Natural killer cell (primary cell): ENCODE measurements at regions not wholly inside any gene's neighbourhood (a gene's known extent, or its start where the extent isn't known, plus 50 kb on each side); places are given as distances from the start of the nearest gene placed in this dataset.

Experiments used
- ATAC-seq, 3 donors: fragments of 150-1000 bp in 2 of 3; fragments of 200-7000 bp in 1 of 3; cut with Tn5 transposase; 1 replicate in 1 of 3; 2 replicates in 2 of 3; pipeline ENCODE4 v1.10.0; 2021; ENCODE audit warnings: mild to moderate bottlenecking in 2 of 3, moderate library complexity in 2 of 3
- DNase-seq, 2 donors: peaks; one replicate each; pipeline versions ENCODE4 v3.0.0 to v3.0.0-alpha.2; 2013 to 2021; ENCODE audit warnings: mixed read lengths in 1 of 2
- H3K27ac ChIP-seq: one replicate; pipeline ENCODE4 v1.5.1; 2013; ENCODE audit warnings: mild to moderate bottlenecking, low read length
- H3K27me3 ChIP-seq: one replicate; pipeline ENCODE4 v1.6.1; 2013; ENCODE audit warnings: low read length; ENCODE audit not compliant: control insufficient read depth, insufficient read depth
- H3K36me3 ChIP-seq: one replicate; pipeline ENCODE4 v1.6.1; 2013; ENCODE audit warnings: low read length; ENCODE audit not compliant: control insufficient read depth, insufficient read depth
- H3K4me1 ChIP-seq: one replicate; pipeline ENCODE4 v1.6.1; 2013; ENCODE audit warnings: low read length; ENCODE audit not compliant: control insufficient read depth, insufficient read depth
- H3K4me3 ChIP-seq: one replicate; pipeline ENCODE4 v1.5.1; 2013; ENCODE audit warnings: low read length
- H3K9me3 ChIP-seq: one replicate; pipeline ENCODE4 v1.6.1; 2013; ENCODE audit warnings: low read length; ENCODE audit not compliant: control insufficient read depth, insufficient read depth
- H3K27ac Mint-ChIP-seq, 2 donors: one replicate each; pipeline ENCODE4 v1.8.0; 2022; ENCODE audit warnings: mild to moderate bottlenecking in 2 of 2, mixed read lengths in 2 of 2, moderate library complexity in 1 of 2
- H3K27me3 Mint-ChIP-seq, 2 donors: one replicate each; pipeline ENCODE4 v1.8.0; 2022; ENCODE audit warnings: low read depth in 2 of 2, mixed read lengths in 2 of 2
- H3K36me3 Mint-ChIP-seq: one replicate; pipeline ENCODE4 v1.8.0; 2022; ENCODE audit warnings: mixed read lengths
- H3K4me1 Mint-ChIP-seq, 2 donors: one replicate each; pipeline ENCODE4 v1.8.0; 2022; ENCODE audit warnings: mixed read lengths in 2 of 2
- H3K4me3 Mint-ChIP-seq: one replicate; pipeline ENCODE4 v1.8.0; 2022; ENCODE audit warnings: mild to moderate bottlenecking, moderate library complexity, mixed read lengths
- H3K9me3 Mint-ChIP-seq, 2 donors: one replicate each; pipeline ENCODE4 v1.8.0; 2022; ENCODE audit warnings: mixed read lengths in 2 of 2
- WGBS: methylation state at CpG from one replicate; pipeline ENCODE4 v1.1.7; 2013; ENCODE audit warnings: missing lambda C conversion rate; ENCODE audit not compliant: insufficient coverage; 5-methylcytosine and 5-hydroxymethylcytosine counted together
- intact Hi-C: fragments of 100-400 bp; cut with micrococcal nuclease; formaldehyde crosslinking; loops from one replicate; pipeline ENCODE4 v1.14.2; 2022
- TF ChIP-seq, protein P1 (sequence below): fragments of 200-600 bp; IDR thresholded peaks from one replicate; pipeline ENCODE4 v1.8.0; 2022; ENCODE audit warnings: antibody characterized with exemption

DNA sequence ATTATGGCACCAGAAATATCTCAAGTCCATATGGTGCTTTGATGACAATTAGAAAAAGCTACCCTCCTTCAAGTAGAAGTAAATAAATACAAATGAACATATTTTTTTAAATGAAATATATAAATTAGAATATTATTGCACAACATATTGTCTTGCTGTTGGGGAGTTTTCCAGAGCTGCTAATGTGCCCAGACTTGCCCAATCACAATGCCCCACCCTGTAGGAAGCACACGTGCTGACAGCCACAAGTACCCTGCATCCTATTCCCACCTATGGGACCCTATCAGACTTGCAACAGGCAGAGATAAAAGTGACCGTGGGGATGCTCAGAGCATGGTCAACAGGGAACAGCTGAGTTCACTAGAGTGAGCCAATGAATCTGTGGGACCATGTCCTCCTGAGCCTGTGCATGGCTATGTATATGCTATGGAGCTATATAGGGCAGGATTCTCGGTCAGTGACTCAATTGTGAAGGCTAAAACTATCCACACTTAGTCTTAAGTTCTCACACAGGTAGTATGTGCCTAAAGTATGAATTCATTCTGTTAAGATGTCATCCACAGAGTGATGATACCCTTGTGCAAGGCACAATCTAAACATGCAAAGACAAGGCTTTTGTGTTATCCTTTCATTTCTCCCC lies 336.0 kb downstream of the HGF start:
- no peaks in the 10 kb centered on the region for H3K36me3 ChIP-seq
- WGBS: 83% methylated on average over 3 of the region's 3 CpGs
- Mint-ChIP-seq H3K4me3 (no peak overlapping the region), H3K9me3 (peaks cover 17 to 36% of the 10 kb centered on the region in 2 donors), H3K4me1 (no peaks in the 10 kb centered on the region), H3K27ac (no peak overlapping the region), H3K27me3 (no peaks in the 10 kb centered on the region), H3K36me3 (no peaks in the 10 kb centered on the region)
- H3K27me3 ChIP-seq: no peaks in the 10 kb centered on the region
- no peak overlapping the region for H3K4me3 ChIP-seq
- no peaks in the 10 kb centered on the region for H3K9me3 ChIP-seq
- no peak overlapping the region for H3K27ac ChIP-seq
- H3K4me1 ChIP-seq: no peaks in the 10 kb centered on the region
- DNase-seq (no peak), ATAC-seq (no peak)
- intact Hi-C loops: no loop called here
- TF ChIP-seq, protein P1, sequence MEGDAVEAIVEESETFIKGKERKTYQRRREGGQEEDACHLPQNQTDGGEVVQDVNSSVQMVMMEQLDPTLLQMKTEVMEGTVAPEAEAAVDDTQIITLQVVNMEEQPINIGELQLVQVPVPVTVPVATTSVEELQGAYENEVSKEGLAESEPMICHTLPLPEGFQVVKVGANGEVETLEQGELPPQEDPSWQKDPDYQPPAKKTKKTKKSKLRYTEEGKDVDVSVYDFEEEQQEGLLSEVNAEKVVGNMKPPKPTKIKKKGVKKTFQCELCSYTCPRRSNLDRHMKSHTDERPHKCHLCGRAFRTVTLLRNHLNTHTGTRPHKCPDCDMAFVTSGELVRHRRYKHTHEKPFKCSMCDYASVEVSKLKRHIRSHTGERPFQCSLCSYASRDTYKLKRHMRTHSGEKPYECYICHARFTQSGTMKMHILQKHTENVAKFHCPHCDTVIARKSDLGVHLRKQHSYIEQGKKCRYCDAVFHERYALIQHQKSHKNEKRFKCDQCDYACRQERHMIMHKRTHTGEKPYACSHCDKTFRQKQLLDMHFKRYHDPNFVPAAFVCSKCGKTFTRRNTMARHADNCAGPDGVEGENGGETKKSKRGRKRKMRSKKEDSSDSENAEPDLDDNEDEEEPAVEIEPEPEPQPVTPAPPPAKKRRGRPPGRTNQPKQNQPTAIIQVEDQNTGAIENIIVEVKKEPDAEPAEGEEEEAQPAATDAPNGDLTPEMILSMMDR: no peak

DNA sequence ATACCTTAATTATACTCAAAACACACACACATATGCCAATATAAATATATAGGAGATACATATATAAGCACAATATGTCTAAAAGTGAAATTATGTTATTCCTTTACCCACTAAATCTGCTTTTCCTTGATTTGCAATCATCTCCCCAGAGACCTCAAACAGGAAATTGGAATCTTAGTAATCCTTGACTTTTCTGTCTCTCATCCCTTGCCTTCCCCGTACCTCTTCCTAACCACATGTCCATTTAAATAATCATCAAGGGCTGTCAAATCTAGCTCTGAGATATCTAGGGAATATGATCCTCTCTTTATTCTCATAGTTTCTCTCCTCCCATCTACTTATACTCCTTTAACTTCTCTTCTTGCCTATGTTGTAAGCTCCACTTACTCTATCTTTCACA lies 336.6 kb downstream of the HGF start:
- H3K4me3 ChIP-seq: no peak overlapping the region
- H3K27ac Mint-ChIP-seq: no peak overlapping the region
- WGBS: 92% methylated on average over 1 of the region's 1 CpG
- no peak overlapping the region for H3K27ac ChIP-seq
- ATAC-seq (no peak), DNase-seq (no peak)
- no peaks in the 10 kb centered on the region for H3K27me3 ChIP-seq
- no peaks in the 10 kb centered on the region for H3K4me1 ChIP-seq
- intact Hi-C loops: no loop called here
- H3K27me3 Mint-ChIP-seq: no peaks in the 10 kb centered on the region
- H3K4me3 Mint-ChIP-seq: no peak overlapping the region
- no peaks in the 10 kb centered on the region for H3K9me3 ChIP-seq
- H3K36me3 Mint-ChIP-seq: no peaks in the 10 kb centered on the region
- no peaks in the 10 kb centered on the region for H3K4me1 Mint-ChIP-seq
- no peaks in the 10 kb centered on the region for H3K36me3 ChIP-seq
- TF ChIP-seq, protein P1: no peak
- peaks cover 16 to 36% of the 10 kb centered on the region in 2 donors for H3K9me3 Mint-ChIP-seq

DNA sequence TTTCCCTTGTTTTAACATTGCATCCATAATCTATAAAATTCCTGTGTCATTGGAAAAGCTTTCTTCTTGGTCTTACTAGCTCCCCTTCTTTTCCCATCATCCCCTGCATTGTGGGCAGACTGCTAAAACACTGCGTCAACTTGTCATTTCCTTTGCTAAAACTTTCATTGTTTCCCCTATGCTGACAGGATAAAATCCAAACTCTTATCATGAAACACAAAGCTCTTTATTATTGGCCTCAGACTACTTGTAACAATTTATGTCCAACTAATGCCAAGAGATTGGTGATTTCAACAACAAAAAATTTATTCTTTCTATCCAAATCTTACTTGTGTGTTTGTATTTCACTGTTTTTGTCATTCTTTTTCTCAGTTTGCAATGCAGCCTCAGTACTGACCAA lies 339.1 kb downstream of the HGF start:
- H3K4me1 Mint-ChIP-seq: no peaks in the 10 kb centered on the region
- WGBS: 64% methylated on average over 1 of the region's 1 CpG

More for the DNA sequence above, 339.1 kb downstream of the HGF start:
- Mint-ChIP-seq H3K4me3 (no peak overlapping the region), H3K27ac (no peak overlapping the region), H3K9me3 (peaks cover 11 to 30% of the 10 kb centered on the region in 2 donors), H3K36me3 (no peaks in the 10 kb centered on the region), H3K27me3 (no peaks in the 10 kb centered on the region)
- no peaks in the 10 kb centered on the region for H3K9me3 ChIP-seq
- H3K36me3 ChIP-seq: no peaks in the 10 kb centered on the region
- H3K4me3 ChIP-seq: no peak overlapping the region
- H3K4me1 ChIP-seq: no peaks in the 10 kb centered on the region
- no peak overlapping the region for H3K27ac ChIP-seq
- no peak for ATAC-seq
- intact Hi-C loops: no loop called here
- H3K27me3 ChIP-seq: no peaks in the 10 kb centered on the region
- TF ChIP-seq, protein P1: no peak
- no peak for DNase-seq
